Activated CD8-positive, alpha-beta memory T cell treated with anti-CD3 and anti-CD28 coated beads for 48 hours (primary cell): ENCODE measurements at regions not wholly inside any gene's neighbourhood (a gene's known extent, or its start where the extent isn't known, plus 50 kb on each side); places are given as distances from the start of the nearest gene placed in this dataset.
"Not testable (repeated sequence)": the region's sequence is repeated elsewhere in the genome, so short reads cannot be mapped to it uniquely, and the experiment has no call there.

Experiments
- DNase-seq, 3 experiments: peaks; one replicate each; pipeline ENCODE4 v3.0.0-alpha.2; 2020; ENCODE audit warnings: low read depth in 2 of 3, low spot score in 2 of 3

DNA sequence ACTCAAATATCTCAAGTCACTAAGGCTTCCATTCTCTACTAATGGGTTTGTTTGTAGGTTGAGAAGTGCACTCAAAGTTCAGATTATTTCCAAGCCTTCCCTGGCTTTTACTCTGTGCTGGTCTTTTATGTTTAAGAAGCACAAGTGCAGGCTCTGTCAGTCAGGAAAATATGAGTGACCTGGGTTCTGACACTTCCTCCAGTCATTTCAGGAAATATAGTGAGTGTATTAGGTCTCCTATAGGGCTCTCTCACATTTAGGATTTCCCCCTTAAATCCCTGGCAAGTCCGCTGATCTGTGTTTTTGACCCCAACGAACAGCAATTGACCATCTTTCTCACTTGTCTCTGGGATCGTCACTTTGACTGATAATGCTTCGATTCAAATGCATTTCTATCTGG lies 210.2 kb downstream of the ARPP21 start:
- no peak for DNase-seq

DNA sequence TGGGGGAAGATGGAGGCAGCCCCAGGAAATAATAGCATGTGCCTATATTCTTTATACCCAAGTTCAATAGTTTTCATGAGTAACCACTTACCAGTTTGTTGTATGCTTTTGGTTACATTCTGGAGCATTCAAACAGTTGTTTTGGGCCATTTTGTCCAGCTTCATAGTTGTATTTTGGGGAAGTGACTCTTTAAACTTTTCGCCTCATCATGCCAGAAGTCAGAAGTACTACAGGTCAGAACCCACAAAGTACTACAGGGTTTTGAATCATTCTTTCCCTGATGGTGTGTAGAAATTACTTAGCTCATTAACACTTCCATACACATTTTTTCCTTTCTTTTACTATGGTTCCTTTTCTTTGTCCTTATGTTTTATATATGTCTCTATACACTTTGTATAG lies 210.6 kb downstream of the ARPP21 start:
- DNase-seq: no peak

DNA sequence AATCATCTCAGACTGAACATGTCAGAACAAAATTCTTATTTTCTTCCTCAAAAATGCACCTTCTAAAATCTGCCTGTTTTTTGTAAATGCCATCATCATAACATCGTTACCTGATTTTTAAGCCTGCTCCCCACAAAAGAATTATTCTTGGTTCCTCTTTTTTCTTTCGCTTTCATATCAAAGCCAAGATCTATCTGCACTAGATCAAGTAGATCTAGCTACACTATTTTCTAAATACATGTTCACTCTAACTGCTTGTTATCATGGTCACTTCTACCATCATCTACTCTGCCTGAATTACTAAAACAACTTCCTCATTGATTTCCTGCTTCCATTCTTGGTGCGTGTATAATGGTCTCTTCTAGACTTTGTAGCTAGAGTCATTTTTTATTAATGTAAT lies 217.7 kb downstream of the ARPP21 start:
- DNase-seq: no peak

DNA sequence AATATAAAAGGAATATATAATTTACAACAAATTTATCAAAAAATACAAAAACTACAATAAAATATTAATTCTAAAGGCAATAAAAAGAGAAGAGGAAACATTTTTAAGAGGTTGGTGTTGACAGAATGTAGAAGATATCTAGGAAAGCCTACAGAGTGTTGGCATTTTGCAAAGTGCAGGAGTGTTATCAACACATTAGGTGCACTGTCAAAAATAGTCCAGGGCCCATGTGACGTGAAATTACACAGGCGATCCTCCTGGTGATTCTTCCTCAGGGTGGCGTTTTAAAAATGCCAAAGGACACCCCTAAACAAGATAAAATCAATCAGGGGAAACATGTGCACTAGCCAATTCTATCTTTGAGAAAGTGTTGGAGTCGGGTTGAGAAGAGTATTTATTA lies 222.7 kb downstream of the ARPP21 start:
- DNase-seq: no peak

DNA sequence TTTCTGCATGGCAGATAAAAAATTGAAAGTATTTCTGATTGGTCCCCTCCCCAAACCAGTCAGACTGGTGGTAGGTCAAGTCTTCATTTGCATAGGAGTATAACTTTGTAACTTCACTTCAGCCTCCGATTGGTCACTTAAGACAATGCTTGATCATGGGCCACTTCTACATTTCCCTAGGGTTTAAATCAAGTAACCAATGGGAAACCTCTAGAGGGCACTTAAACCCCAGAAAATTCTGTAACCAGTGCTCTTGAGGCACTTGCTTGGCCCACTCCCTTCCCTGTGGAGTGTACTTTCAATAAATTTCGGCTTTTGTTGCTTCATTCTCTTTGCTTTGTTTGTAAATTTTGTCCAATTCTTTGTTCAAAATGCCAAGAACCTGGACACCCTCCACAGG lies 225.5 kb downstream of the ARPP21 start:
- no peak for DNase-seq

DNA sequence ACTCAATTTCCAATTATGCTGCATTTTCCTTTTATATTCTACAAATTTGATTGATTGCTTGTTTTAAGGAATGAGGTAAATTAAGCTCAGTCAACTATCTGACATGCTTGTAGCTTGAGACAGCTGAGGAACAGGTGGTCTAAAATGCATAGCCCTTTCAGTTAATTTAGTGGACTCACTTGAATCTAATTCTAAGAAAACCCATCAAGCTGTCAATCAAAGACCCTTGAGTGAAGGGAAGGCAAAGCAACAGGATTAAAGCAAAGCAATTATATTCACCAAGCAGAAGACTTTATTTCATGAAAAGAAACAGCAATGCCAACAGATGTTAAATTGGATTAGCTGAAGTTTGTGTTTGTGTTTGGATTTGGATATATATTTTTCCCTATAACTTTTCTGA lies 228.5 kb downstream of the ARPP21 start:
- no peak for DNase-seq

DNA sequence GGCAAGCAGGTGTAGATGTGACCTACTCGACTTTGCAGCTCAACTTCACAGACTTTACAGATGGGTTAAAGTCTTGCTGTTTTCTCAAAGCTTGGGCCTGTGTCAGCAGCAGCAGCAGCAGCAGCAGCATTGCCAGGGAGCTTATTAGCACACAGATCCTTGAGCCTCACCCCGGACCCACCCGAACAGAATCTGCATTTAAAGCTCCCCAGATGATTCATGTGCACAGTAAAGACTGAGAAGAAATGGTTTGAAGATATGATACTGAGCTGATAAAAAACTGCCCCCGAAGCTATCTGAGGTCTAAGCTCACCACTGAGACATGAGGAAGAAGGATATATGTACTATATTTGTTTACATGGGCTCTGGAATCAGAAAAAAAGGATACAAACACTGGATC lies 231.7 kb downstream of the ARPP21 start:
- no peak for DNase-seq

DNA sequence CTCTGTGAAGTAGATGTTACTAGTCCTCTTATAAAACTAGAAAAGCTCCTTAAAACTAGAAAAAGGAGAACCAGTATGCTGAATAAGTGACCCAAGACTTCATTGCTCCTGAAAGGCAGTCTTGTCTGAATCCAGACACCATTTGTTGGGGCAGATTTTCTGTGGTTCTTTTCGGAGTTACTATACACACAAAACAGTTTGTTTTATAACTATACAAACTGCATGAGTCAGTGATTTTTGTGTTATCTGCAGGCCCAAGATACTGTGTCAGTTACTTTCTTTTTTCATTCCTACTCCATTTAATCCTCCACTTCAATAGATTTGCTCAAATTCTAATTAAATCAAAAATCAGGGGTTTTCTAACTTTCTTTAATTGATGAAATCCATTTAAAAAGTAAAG lies 244.6 kb downstream of the ARPP21 start:
- DNase-seq: no peak

DNA sequence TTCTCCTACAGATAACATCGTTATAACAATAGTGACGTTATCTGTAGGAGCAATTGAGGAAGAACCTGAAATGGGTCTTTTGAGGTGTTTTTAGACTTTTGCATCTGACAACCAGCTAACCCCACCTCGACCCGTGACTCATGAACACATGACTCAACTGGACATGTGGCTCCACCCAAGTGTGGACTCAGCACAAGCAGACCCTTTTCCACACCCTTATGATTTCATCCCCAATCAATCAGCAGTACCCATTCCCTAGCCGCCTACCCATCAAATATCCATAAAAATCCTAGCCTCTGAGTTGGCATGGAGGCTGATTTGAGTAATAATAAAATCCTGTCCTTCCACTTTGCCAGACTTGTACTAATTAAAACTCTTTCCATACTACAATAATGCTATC lies 255.4 kb downstream of the ARPP21 start:
- no peak for DNase-seq

DNA sequence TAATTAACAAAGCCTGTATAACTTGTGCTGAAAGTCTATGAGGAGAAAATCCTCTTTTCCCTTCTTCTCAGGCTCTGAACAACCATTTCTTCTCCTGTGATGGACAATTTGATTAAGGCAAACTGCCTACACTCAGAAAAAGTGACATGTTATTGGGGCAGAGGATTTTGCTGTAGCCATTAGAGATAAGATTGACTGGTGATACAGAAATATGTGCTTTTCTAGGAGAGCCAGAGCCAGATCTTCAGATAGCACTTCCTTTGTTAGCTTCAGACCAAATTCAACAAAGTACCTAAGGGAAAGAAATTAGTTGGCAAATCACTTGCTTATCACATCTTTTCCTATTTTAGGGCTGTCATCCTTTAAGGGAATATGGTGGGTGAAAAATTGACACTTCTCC lies 259.9 kb downstream of the ARPP21 start:
- no peak for DNase-seq

DNA sequence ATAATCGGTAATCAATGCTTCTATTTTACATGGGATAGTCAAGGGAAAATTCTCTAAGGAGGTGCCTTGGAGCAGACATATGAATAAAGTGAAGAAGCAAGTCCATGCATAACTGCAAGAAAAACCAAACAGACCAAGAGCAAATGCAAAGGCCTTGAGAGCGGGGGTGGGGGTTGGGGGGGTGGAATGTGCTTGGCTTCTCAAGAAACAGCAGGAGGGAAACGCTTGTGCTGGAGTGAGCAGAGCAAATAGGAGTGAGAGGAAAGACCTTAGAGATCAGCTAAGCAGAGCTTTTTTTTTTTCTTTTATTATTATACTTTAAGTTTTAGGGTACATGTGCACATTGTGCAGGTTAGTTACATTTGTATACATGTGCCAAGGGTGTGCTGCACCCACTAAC lies 260.8 kb downstream of the ARPP21 start:
- no peak for DNase-seq

DNA sequence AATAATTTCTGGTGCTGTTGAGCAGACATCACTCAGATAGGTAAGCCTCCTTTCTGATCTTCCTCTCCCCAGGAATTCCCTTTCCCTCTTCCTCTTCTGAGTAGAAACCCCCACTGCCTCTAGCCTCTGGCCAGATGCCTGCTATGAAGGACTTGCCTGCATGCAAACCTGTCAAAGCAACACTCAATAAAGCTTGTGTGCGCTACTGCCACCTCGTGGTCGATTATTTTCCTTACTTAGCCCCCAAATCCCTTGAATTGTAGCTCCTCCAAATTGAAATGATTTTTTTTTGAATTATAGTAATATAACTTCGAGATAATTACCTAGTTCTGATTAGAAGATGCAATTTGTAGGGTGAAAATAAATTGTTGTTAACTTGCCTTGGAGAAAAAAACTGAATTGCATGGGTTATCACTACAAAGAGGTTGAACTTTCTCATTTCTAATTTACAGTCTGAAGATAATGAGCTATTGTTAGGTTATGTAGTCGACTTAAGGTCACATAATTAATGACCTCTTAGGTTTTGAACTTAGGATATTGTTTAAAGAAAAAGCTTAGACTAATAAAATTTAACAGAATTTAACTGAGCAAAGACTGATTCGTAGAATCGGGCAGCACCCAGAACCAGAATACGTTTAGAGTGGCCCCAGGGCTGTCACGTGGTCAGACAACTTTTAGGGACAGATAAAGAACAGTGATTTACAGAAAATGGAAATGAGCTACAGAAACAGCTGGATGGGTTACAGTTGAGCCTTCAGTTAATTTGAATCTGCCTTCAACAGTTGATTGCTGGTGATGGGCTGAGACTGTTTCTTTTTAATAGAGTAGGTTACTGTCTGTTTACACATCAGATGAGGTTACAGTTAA lies 269.3 kb downstream of the ARPP21 start:
- peak in 2 of 3 experiments; percentile 6 to 18 for DNase-seq

DNA sequence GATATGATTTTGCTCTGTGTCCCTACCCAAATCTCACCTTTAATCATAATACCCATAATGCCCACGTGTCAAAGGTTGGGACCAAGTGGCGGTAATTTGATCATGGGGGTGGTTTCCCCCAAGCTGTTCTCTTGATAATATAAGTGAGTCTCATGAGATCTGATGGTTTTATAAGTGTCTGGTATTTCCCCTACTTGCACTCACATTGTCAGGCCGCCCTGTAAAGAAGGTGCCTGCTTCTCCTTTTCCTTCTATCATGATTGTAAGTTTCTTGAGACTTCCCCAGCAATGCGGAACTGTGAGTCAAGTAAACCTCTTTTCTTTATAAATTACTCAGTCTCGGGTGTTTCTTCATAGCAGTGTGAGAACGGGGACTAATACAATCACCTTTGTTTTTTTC lies 279.8 kb downstream of the ARPP21 start:
- DNase-seq: no peak

DNA sequence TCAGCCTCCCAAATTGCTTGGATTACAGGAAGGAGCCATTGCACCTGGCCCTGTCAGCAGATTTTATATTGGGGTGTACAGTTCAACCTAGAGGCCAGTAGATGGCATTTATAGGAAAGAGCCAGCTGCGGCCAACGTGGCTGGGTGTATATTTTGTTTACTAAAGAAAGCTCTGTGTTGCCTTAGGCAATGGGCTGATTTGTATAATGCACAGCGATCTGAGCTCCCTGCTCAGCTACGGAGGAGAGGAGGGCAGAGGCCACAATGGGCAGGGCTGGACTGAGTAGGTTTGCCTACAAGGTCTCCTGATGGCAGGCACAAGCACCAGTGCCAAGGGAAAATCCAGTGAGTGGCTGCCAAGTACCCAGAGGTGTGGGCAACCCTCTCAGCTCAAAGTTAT lies 282.4 kb downstream of the ARPP21 start:
- no peak for DNase-seq

DNA sequence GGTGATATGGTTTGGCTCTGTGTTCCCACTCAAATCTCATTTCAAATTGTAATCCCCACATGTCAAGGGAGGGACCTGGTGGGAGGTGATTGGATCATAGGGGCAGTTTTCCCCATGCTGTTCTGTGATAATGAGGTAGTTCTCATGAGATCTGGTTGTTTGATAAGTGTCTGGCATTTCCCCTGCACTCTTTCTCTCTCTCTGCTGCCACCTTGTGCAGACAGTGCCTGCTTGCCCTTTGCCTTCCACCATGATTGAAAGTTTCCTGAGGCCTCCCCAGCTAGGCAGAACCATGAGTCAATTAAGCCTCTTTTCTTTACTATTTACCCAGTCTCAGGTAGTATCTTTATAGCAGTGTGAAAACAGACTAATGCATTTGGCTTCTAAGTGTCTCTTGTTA lies 284.7 kb downstream of the ARPP21 start:
- DNase-seq: not testable (repeated sequence)

DNA sequence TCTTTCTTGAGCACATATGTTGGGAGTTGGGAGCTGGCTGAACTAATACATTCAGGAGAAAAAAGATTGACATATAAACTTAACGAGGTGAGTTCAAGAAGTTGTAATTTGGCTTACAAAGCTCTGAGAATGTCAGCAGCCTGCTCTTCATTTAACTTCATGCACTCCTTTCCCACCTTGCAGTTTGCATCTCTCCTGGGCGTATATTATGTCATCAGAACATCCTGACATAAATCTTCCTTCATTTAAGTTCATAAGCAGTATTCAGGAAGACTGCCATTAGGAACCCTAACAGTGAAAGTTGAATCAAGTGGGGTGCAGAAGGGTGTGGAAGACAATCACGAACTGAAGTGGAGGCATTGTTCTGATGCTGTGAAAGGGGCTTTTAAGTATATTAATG lies 288.1 kb downstream of the ARPP21 start:
- no peak for DNase-seq

DNA sequence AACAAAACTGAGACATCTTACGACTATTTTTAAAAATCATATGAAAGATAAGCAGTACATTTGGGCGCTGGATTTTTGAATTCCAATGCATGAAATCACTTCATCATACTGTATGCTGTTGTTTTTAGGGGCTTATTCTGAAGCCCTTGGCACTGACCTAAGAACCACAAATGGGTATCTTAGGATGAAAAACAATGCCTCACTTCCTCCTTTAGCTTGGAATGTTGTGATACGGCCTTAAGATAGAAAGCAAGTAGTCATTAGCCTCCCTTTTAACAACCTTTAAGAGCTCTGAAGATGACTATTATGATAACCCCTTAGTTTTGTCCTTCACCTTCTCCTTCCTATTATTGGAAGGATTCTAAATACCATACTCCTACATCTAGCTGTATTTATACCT lies 289.8 kb downstream of the ARPP21 start:
- no peak for DNase-seq

DNA sequence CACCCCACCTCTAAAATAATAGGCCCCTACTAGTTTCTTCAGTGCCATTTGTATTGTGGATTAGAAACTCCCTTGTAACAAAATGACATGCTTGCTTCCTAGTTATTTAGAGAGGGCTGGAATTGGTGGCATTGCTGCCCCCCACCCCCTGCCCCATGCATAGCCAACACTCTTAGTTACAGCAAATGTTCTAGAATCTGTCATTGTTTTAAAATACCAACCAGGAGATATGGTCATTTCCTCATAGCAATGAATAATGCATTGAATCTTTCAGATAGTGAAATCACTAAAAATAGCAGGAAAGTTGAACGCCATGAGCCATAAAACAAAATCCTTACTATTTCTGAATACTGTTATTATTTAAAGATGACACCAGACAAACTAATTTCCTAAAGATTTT lies 292.5 kb downstream of the ARPP21 start:
- DNase-seq: no peak

DNA sequence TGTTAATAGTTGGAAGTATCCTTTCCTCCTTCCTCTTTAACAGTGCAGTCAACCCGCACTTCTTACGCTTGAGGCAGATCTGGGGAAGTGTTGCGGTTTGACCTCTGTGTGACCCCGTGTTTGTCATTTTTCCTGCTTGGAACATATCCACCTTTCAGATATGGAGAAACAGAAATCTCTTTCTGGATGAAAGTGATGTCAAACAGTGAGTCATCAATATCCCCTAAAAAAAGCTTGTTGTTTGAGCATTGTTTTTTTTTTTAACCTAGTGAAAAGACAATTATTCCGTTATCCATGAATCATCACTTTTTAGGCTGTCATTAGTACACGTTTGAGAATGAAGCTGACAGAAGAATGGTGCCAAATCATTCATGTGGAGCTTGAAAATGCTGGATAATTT lies 293.7 kb downstream of the ARPP21 start:
- no peak for DNase-seq

DNA sequence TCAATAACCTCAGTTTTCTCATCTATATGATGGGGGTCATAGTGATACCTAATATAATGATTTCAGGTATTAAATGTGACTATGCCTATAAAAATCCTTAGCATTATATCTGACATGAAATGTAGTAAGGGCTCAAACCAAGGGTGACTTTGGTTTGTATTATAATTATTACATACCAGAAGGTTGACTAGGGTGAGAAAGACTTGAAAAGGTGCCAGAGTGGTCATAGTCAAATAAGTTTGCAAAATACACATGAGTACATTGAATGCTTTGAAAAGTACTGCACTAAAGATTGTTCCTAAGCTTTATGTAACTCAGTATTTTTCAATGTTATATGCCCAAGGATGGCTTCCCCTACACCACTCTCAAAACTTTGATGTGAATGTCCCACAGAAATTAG lies 297.2 kb downstream of the ARPP21 start:
- DNase-seq: no peak

DNA sequence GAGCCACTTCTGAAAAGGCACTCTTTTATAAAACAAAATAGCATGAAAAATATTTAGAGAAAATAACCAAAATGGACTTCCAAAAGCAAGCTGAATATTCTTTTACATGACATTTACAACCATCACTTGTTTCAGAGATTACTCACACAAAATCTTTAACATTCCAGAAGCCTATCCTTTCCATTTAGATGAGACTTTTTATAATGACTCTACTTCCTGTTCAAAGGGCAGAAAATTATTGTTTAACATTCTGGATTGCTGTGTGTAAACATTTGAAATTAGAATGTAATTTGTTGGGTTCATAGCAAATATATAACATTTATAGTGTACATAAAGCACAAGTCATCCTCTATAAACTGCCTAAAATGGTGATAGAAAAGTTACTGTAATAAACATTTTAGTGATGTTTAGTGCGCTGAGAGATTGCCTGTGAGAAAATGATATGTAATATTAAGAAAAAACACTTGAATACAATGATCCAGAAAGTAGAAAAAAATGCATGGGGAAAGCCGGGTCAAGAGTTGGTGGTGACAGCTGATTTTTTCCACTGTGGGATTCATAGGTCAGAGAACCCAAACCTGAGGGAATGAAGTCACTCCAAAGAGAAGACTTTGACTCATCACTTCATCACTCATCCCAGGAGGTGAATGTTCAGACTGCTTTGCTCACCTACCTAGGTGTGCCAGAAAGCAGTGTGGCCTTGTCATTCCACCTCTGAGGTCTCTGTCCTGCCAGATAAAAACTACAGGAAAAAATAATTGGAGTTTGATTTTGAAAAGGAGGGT lies 305.8 kb downstream of the ARPP21 start:
- no peak for DNase-seq

DNA sequence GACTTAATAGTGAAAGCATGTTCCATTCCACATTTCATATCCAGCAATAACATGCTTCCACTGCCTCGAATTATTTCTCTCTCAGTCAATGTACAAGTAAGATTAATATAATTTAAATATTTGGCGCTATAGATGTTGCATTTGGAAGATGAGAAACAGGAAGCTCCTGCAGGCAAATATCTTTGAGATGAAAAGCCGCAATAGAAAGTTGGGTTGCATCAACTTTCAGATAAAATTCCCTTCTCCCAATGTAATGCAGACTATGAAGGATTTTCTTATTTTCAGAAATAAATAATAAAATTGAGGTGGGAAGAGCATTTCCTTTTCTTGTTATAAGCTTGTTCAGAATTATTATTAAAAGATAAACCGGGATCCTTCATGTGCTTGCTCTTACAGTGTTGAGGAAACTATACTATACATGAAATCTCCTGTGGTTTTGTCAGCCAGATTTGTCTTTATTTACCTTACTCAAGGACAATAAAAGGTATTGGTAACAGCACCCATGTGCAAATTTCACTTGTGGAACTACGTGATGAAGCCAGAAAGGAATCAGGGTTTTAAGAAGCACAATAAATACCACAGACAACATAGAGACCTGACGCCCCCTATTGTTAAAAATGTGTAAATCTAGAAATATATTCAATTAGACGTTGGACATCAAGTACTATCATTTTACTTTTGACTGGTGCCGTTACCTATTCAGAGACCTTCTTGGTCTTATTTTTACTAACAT lies 307.0 kb downstream of the ARPP21 start:
- DNase-seq: no peak
